ENCODE measurements at regions not wholly inside any gene's neighbourhood (a gene's known extent, or its start where the extent isn't known, plus 50 kb on each side); places are given as distances from the start of the nearest gene placed in this dataset.

- no peak for ATAC-seq (ENCODE audit: low FRiP score)
- no peak for DNase-seq (ENCODE audit: low spot score)
- TF ChIP-seq CTCF (IDR thresholded peaks at IDR 0.05): no peak
Measured at GRCh38 chr2:134143568-134143967, 110.3 kb upstream of the MGAT5 start.

- DNase-seq (ENCODE audit: low spot score): no peak
- no peak for ATAC-seq (ENCODE audit: low FRiP score)
- TF ChIP-seq CTCF (IDR thresholded peaks at IDR 0.05): no peak
Measured at GRCh38 chr2:134144081-134144596, 109.7 kb upstream of the MGAT5 start.

- no peak for DNase-seq (ENCODE audit: low spot score)
- ATAC-seq (ENCODE audit: low FRiP score): no peak
- no peak for TF ChIP-seq CTCF (IDR thresholded peaks at IDR 0.05)
Measured at GRCh38 chr2:134144651-134145050, 109.2 kb upstream of the MGAT5 start.

GRCh38 chr2:134145519-134145918, 108.4 kb upstream of the MGAT5 start:
- ATAC-seq (ENCODE audit: low FRiP score): no peak
- TF ChIP-seq CTCF (IDR thresholded peaks at IDR 0.05): no peak
- no peak for DNase-seq (ENCODE audit: low spot score)

- DNase-seq (ENCODE audit: low spot score): no peak
Measured at GRCh38 chr2:134146161-134146560, 107.7 kb upstream of the MGAT5 start.

GRCh38 chr2:134146620-134147019, 107.3 kb upstream of the MGAT5 start:
- DNase-seq (ENCODE audit: low spot score) (no peak), ATAC-seq (ENCODE audit: low FRiP score) (no peak)
- no peak for TF ChIP-seq CTCF (IDR thresholded peaks at IDR 0.05)

More at GRCh38 chr2:134146161-134146560, 107.7 kb upstream of the MGAT5 start:
- ATAC-seq (ENCODE audit: low FRiP score): no peak
- TF ChIP-seq CTCF (IDR thresholded peaks at IDR 0.05): no peak

GRCh38 chr2:134148172-134148571, 105.7 kb upstream of the MGAT5 start:
- ATAC-seq (ENCODE audit: low FRiP score) (no peak), DNase-seq (ENCODE audit: low spot score) (no peak)
- TF ChIP-seq CTCF (IDR thresholded peaks at IDR 0.05): no peak

Data from omental fat pad (tissue), 3 donors.